Smooth muscle cell (in vitro differentiated cells): ENCODE measurements at regions not wholly inside any gene's neighbourhood (a gene's known extent, or its start where the extent isn't known, plus 50 kb on each side); places are given as distances from the start of the nearest gene placed in this dataset.

Experiments used
- DNase-seq: peaks from one replicate; lab custom pipeline; 2025; ENCODE audit not compliant: unreplicated experiment; lab: John Stamatoyannopoulos, UW
- H2AFZ ChIP-seq: fragments of 200-600 bp; sonication (generic); 2 replicates; pipeline ENCODE4 v1.6.0; 2016; ENCODE audit warnings: antibody characterized with exemption, low read depth, mild to moderate bottlenecking
- H3F3A ChIP-seq: fragments of 200-600 bp; sonication (generic); 2 replicates; pipeline ENCODE4 v1.6.0; 2017; ENCODE audit warnings: antibody characterized with exemption, low read depth
- H3K27ac ChIP-seq: fragments of 200-600 bp; sonication (generic); 2 replicates; pipeline ENCODE4 v1.5.1; 2016; ENCODE audit warnings: low read depth, mild to moderate bottlenecking
- H3K27me3 ChIP-seq: fragments of 200-600 bp; sonication (generic); 2 replicates; pipeline ENCODE4 v1.6.1; 2016; ENCODE audit warnings: low read depth, mild to moderate bottlenecking
- H3K36me3 ChIP-seq: fragments of 200-600 bp; sonication (generic); 2 replicates; pipeline ENCODE4 v1.5.1; 2016; ENCODE audit warnings: low read depth
- H3K4me1 ChIP-seq: fragments of 200-600 bp; sonication (generic); 2 replicates; pipeline ENCODE4 v1.5.1; 2016; ENCODE audit warnings: low read depth
- H3K4me2 ChIP-seq: fragments of 200-600 bp; sonication (generic); 2 replicates; pipeline ENCODE4 v1.6.0; 2016; ENCODE audit warnings: mild to moderate bottlenecking
- H3K4me3 ChIP-seq: fragments of 200-600 bp; sonication (generic); 2 replicates; pipeline ENCODE4 v1.5.1; 2016; ENCODE audit warnings: mild to moderate bottlenecking
- H3K79me2 ChIP-seq: fragments of 200-600 bp; sonication (generic); 2 replicates; pipeline ENCODE4 v1.6.0; 2016; ENCODE audit warnings: low read depth, mild to moderate bottlenecking
- H3K9ac ChIP-seq: fragments of 200-600 bp; sonication (generic); 2 replicates; pipeline ENCODE4 v1.6.0; 2016; ENCODE audit warnings: low read depth
- H3K9me3 ChIP-seq: fragments of 200-600 bp; sonication (generic); replicated peaks from 2 replicates; pipeline ENCODE4 v1.5.1; 2016; ENCODE audit warnings: low read depth
- H4K20me1 ChIP-seq: fragments of 200-600 bp; sonication (generic); 2 replicates; pipeline ENCODE4 v1.6.0; 2016; ENCODE audit warnings: low read depth
- CTCF ChIP-seq: fragments of 200-600 bp; sonication (generic); IDR thresholded peaks from 2 replicates; pipeline ENCODE4 v1.5.1; 2017; ENCODE audit warnings: borderline replicate concordance, mild to moderate bottlenecking, antibody characterized with exemption; ENCODE audit not compliant: insufficient read depth, poor library complexity, severe bottlenecking
- WGBS: methylation state at CpG from one replicate; pipeline ENCODE4 v1.1.7; 2016; ENCODE audit warnings: low lambda C conversion rate; 5-methylcytosine and 5-hydroxymethylcytosine counted together

GRCh38 chr3:95037927-95038326, 975.1 kb downstream of the NSUN3 start:
- no peaks in the 10 kb centered on the region for H3F3A ChIP-seq
- no peak overlapping the region for H3K4me2 ChIP-seq
- no peaks in the 10 kb centered on the region for H3K9me3 ChIP-seq
- H3K4me1 ChIP-seq = no peaks in the 10 kb centered on the region
- no peaks in the 10 kb centered on the region for H3K27me3 ChIP-seq
- H2AFZ ChIP-seq = no peak overlapping the region
- H3K36me3 ChIP-seq = no peaks in the 10 kb centered on the region
- TF ChIP-seq CTCF = no peak
- no peaks in the 10 kb centered on the region for H4K20me1 ChIP-seq
- H3K9ac ChIP-seq = no peak overlapping the region
- H3K79me2 ChIP-seq = no peaks in the 10 kb centered on the region
- no peak overlapping the region for H3K4me3 ChIP-seq
- 92% methylated on average over 3 of the region's 3 CpGs for WGBS
- no peak overlapping the region for H3K27ac ChIP-seq
- DNase-seq = no peak

GRCh38 chr3:95044101-95044500, 981.2 kb downstream of the NSUN3 start:
- H3K9me3 ChIP-seq = no peaks in the 10 kb centered on the region

GRCh38 chr3:95048564-95048963, 985.7 kb downstream of the NSUN3 start:
- Histone ChIP-seq H3K79me2 (no peaks in the 10 kb centered on the region), H3K4me3 (no peak overlapping the region), H3K36me3 (no peaks in the 10 kb centered on the region), H3K9me3 (no peaks in the 10 kb centered on the region), H2AFZ (no peak overlapping the region), H3K9ac (no peak overlapping the region), H3K4me2 (no peak overlapping the region), H3K27me3 (no peaks in the 10 kb centered on the region), H4K20me1 (no peaks in the 10 kb centered on the region), H3K27ac (no peak overlapping the region), H3K4me1 (no peaks in the 10 kb centered on the region), H3F3A (no peaks in the 10 kb centered on the region)
- DNase-seq = no peak
- no peak for TF ChIP-seq CTCF

More at GRCh38 chr3:95044101-95044500, 981.2 kb downstream of the NSUN3 start:
- no peak for TF ChIP-seq CTCF
- no peaks in the 10 kb centered on the region for H3K79me2 ChIP-seq
- H2AFZ ChIP-seq = no peak overlapping the region
- DNase-seq = no peak
- H3F3A ChIP-seq = no peaks in the 10 kb centered on the region
- H3K27me3 ChIP-seq = no peaks in the 10 kb centered on the region
- no peaks in the 10 kb centered on the region for H3K36me3 ChIP-seq
- no peak overlapping the region for H3K4me2 ChIP-seq
- H3K9ac ChIP-seq = no peak overlapping the region
- no peak overlapping the region for H3K4me3 ChIP-seq
- H3K27ac ChIP-seq = no peak overlapping the region
- H3K4me1 ChIP-seq = no peaks in the 10 kb centered on the region
- WGBS = 93% methylated on average over 2 of the region's 2 CpGs
- H4K20me1 ChIP-seq = no peaks in the 10 kb centered on the region

GRCh38 chr3:95049841-95050240, 987.0 kb downstream of the NSUN3 start:
- H3K9ac ChIP-seq = no peak overlapping the region
- H3K79me2 ChIP-seq = no peaks in the 10 kb centered on the region
- no peaks in the 10 kb centered on the region for H3K27me3 ChIP-seq
- H3F3A ChIP-seq = no peaks in the 10 kb centered on the region
- H3K9me3 ChIP-seq = no peaks in the 10 kb centered on the region
- no peak overlapping the region for H3K4me3 ChIP-seq
- no peaks in the 10 kb centered on the region for H3K36me3 ChIP-seq
- no peak overlapping the region for H2AFZ ChIP-seq
- H4K20me1 ChIP-seq = no peaks in the 10 kb centered on the region
- H3K4me1 ChIP-seq = no peaks in the 10 kb centered on the region
- H3K27ac ChIP-seq = no peak overlapping the region
- no peak for TF ChIP-seq CTCF
- H3K4me2 ChIP-seq = no peak overlapping the region
- no peak for DNase-seq
- WGBS = 88% methylated on average over 1 of the region's 1 CpG
